ENCODE measurements at regions not wholly inside any gene's neighbourhood (a gene's known extent, or its start where the extent isn't known, plus 50 kb on each side); places are given as distances from the start of the nearest gene placed in this dataset.

DNA sequence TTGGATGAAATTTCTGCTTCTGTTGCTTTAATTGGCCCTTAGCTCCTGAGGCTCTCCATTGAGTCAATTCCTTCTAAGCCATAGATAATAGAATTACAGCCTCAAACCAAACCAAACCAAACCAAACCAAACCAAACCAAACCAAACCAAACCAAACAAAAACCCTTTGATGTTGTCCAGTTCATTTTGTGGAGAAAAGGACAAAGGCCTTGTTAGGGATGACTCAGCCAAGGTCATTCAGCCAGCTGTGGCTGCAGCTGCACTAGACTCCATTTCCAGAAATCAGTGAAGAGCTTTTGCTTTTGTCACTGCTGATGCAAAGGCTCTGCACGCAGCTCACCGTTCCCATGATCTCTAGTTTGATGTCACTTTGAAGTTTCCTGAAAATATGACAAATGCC lies 82.2 kb upstream of the RMST start:
- TF ChIP-seq TAF1 (IDR thresholded peaks at IDR 0.05; ENCODE audit: borderline replicate concordance, insufficient read depth, low read length) (no peak), SIN3A (IDR thresholded peaks at IDR 0.05; ENCODE audit: borderline replicate concordance, insufficient read depth, low read length) (no peak), POLR2AphosphoS5 (IDR thresholded peaks at IDR 0.05; ENCODE audit: low read depth, low read length) (no peak), FOXP2 (optimal IDR thresholded peaks at IDR 0.05; ENCODE audit: borderline replicate concordance, extremely low read depth, extremely low read length, insufficient read depth) (no peak)
- TF ChIP-seq, protein P1, sequence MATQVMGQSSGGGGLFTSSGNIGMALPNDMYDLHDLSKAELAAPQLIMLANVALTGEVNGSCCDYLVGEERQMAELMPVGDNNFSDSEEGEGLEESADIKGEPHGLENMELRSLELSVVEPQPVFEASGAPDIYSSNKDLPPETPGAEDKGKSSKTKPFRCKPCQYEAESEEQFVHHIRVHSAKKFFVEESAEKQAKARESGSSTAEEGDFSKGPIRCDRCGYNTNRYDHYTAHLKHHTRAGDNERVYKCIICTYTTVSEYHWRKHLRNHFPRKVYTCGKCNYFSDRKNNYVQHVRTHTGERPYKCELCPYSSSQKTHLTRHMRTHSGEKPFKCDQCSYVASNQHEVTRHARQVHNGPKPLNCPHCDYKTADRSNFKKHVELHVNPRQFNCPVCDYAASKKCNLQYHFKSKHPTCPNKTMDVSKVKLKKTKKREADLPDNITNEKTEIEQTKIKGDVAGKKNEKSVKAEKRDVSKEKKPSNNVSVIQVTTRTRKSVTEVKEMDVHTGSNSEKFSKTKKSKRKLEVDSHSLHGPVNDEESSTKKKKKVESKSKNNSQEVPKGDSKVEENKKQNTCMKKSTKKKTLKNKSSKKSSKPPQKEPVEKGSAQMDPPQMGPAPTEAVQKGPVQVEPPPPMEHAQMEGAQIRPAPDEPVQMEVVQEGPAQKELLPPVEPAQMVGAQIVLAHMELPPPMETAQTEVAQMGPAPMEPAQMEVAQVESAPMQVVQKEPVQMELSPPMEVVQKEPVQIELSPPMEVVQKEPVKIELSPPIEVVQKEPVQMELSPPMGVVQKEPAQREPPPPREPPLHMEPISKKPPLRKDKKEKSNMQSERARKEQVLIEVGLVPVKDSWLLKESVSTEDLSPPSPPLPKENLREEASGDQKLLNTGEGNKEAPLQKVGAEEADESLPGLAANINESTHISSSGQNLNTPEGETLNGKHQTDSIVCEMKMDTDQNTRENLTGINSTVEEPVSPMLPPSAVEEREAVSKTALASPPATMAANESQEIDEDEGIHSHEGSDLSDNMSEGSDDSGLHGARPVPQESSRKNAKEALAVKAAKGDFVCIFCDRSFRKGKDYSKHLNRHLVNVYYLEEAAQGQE (IDR thresholded peaks at IDR 0.05; ENCODE audit: insufficient read depth in 1 of 2, low read depth in 2 of 2, low read length in 2 of 2) = no peak

DNA sequence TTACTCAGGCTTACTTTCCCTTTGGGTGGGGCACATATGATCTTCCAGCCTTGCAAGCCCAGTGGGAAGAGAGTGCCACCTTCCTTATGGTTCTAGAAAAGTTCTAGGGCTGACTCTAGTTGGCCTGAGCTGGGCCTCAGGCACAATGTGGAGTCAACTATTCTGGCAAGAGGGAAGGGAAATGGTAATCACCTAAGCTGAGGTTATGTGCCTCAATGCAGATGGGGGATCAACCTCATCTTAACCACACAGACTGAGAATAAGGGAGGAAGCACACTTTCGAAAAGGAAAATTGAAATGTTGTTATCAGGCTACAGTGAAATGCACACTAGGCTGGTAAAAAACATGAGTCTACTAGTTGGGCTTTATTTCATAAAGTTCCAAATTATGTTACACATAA lies 77.5 kb upstream of the RMST start:
- TF ChIP-seq TAF1 (IDR thresholded peaks at IDR 0.05; ENCODE audit: borderline replicate concordance, insufficient read depth, low read length) (no peak), SIN3A (IDR thresholded peaks at IDR 0.05; ENCODE audit: borderline replicate concordance, insufficient read depth, low read length) (no peak), POLR2AphosphoS5 (IDR thresholded peaks at IDR 0.05; ENCODE audit: low read depth, low read length) (no peak), FOXP2 (optimal IDR thresholded peaks at IDR 0.05; ENCODE audit: borderline replicate concordance, extremely low read depth, extremely low read length, insufficient read depth) (no peak)
- TF ChIP-seq, protein P1 (IDR thresholded peaks at IDR 0.05; ENCODE audit: insufficient read depth in 1 of 2, low read depth in 2 of 2, low read length in 2 of 2) = no peak

DNA sequence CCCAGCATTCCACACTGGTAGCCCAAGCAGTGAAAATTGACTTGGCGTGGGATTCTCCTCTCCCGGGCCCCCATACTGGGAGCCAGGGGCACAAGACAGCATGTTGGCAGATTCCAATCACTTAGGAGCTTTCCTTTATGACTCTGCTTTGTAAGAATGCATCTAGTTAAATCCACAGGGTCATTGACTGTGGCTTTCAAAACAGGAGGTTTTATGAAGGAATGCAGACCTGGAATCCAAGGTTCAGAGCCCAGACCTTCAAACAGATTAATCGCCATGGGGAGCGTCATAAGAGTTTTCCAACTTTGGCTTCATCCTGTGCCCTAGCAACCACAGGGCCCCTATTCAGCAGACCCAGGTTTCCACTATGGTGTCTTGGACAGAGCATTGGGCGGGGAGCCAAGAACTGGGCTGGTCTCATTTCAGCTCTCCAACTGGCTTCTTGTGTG lies 76.4 kb upstream of the RMST start:
- TF ChIP-seq POLR2AphosphoS5 (IDR thresholded peaks at IDR 0.05; ENCODE audit: low read depth, low read length) = no peak
- TF ChIP-seq TAF1 (IDR thresholded peaks at IDR 0.05; ENCODE audit: borderline replicate concordance, insufficient read depth, low read length) = no peak
- no peak for TF ChIP-seq SIN3A (IDR thresholded peaks at IDR 0.05; ENCODE audit: borderline replicate concordance, insufficient read depth, low read length)
- TF ChIP-seq FOXP2 (optimal IDR thresholded peaks at IDR 0.05; ENCODE audit: borderline replicate concordance, extremely low read depth, extremely low read length, insufficient read depth) = no peak
- TF ChIP-seq, protein P1 (IDR thresholded peaks at IDR 0.05; ENCODE audit: insufficient read depth in 1 of 2, low read depth in 2 of 2, low read length in 2 of 2) = no peak

GRCh38 chr12:97387844-97388243 lies 74.8 kb upstream of the RMST start:
- TF ChIP-seq, protein P1 (IDR thresholded peaks at IDR 0.05; ENCODE audit: insufficient read depth in 1 of 2, low read depth in 2 of 2, low read length in 2 of 2) = no peak

GRCh38 chr12:97394657-97395056 lies 67.9 kb upstream of the RMST start:
- TF ChIP-seq, protein P1 (IDR thresholded peaks at IDR 0.05; ENCODE audit: insufficient read depth in 1 of 2, low read depth in 2 of 2, low read length in 2 of 2) = no peak
- TF ChIP-seq POLR2AphosphoS5 (IDR thresholded peaks at IDR 0.05; ENCODE audit: low read depth, low read length) (no peak), SIN3A (IDR thresholded peaks at IDR 0.05; ENCODE audit: borderline replicate concordance, insufficient read depth, low read length) (no peak)
